Heart left ventricle (tissue), 13 donors: ENCODE measurements at regions not wholly inside any gene's neighbourhood (a gene's known extent, or its start where the extent isn't known, plus 50 kb on each side); places are given as distances from the start of the nearest gene placed in this dataset.

Source experiments
- CTCF ChIP-seq, 12 donors: fragments of 200-600 bp; sonication (generic) in 4 of 12; IDR thresholded peaks; one replicate each; pipeline versions ENCODE4 v1.5.0 to v1.8.0; 2018 to 2022; ENCODE audit warnings: antibody characterized with exemption in 12 of 12, mild to moderate bottlenecking in 5 of 12
- POLR2A ChIP-seq, 2 donors: fragments of 450-650 bp; IDR thresholded peaks; one replicate each; pipeline ENCODE4 v1.6.1; 2017; ENCODE audit warnings: antibody characterized with exemption in 2 of 2, mild to moderate bottlenecking in 2 of 2, moderate library complexity in 2 of 2
- donor health status: ischemic (EF 13 %, LVEDD 7.1; RV severe dilation, severe dysfunction).
- donor health status: DM: no; HTN: yes; CAD: no.
- donor health status: DM: no; HTN: no; CAD: no.
- donor health status: ischemic (EF 25% LVEDD 6.9; RV normal size, moderate dysfunction).
- donor health status: ischemic (EF 25% LVEDD 5.7; RV mildly dilated, moderate dysfunction).
- donor health status: ischemic (EF 35%, LVEDD 5.7; RV mildly dilated, moderate dysfunction).
- donor health status: nonischemic (EF 11% LVEDD 7.7; RV severe dilation, severe dysfunction).
- donor health status: DM: yes; HTN: yes; CAD: no.
- donor health status: PGD.
- donor health status: ischemic (EF 29% LVEDD 5.4; RV normal size, mild dysfunction).
- donor health status: nonischemic (EF 23%, LVEDD 6.1; RV moderate dilation, normal function).

GRCh38 chr5:63152871-63153270, 574.3 kb downstream of the LRRC70 start:
- TF ChIP-seq POLR2A (IDR thresholded peaks at IDR 0.05) (no peak), CTCF (IDR thresholded peaks at IDR 0.05) (no peak)
